ENCODE measurements at regions not wholly inside any gene's neighbourhood (a gene's known extent, or its start where the extent isn't known, plus 50 kb on each side); places are given as distances from the start of the nearest gene placed in this dataset.

- TF ChIP-seq CTCF (IDR thresholded peaks at IDR 0.05; ENCODE audit: low read depth, low read length, poor library complexity, severe bottlenecking): no peak
- no peak for TF ChIP-seq EZH2phosphoT487 (IDR thresholded peaks at IDR 0.05; ENCODE audit: borderline replicate concordance, low read length)
Measured at GRCh38 chr14:49463146-49463545, 123.0 kb downstream of the RPS29 start.
